GM19452 (cell line): ENCODE measurements at regions not wholly inside any gene's neighbourhood (a gene's known extent, or its start where the extent isn't known, plus 50 kb on each side); places are given as distances from the start of the nearest gene placed in this dataset.

ENCODE experiments used
- ATAC-seq: cut with Tn5 transposase; IDR thresholded peaks from one replicate; pipeline ENCODE4 v1.9.1; 2021; ENCODE audit not compliant: unreplicated experiment

DNA sequence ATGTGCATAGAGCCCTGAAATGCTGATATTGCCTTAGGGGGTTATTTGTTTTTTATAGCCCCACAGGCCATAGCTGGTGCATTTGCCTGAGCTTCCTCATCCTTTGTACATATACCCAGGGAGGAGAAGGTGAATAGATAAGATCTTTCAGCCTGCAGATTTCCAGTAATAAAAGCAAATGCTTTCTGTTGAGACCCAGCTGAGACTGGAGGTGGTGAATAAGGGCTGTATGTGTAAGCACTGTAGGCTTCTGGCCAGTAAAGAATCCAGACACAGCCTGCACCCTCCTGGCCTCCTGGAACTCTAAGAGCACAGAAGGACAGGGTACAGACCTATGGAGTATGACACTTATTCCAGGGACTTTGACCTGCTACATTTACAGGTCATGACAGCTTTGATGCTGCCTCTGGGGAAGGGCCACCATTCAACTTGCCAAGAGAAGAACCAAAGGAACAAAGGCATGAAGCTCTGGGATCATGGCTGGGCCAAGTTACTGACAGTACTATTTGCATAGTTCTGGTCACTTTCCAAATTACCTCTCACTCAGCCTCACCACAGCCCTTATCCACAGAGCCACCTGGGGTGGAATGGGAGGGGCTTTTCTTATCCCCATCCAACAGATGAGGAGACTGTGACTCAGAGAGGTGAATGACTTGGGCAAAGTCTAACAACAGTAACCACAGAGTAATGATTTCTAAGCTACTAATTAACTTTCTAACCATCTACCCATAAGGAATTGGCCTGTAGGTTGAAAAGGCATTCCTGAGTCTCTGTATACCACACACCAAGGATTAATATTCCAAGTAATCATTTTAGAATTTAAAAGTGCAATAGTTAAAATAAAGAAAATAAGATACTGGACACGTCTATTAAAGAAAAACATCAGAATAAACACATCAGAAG lies 604.5 kb upstream of the KLF4 start:
- no peak for ATAC-seq

DNA sequence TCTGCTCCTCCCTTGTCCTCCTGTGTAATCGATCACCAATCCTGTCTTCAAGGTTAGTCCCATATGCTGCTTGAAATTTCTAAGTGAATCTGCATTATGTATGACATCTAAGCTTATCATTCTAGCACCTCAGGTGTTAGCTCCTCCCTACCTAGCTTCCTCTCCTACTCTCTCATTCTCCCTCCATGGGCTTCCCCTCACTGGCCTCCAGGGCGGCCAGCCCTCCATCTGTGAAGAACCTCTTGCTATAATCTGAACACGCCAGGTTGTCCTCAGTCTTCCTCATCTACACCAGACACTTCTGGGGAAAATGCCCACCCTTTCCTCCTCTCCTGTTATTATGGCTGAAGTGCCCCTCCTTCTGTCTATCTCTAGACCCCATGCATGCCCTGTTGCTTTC lies 599.3 kb upstream of the KLF4 start:
- no peak for ATAC-seq

DNA sequence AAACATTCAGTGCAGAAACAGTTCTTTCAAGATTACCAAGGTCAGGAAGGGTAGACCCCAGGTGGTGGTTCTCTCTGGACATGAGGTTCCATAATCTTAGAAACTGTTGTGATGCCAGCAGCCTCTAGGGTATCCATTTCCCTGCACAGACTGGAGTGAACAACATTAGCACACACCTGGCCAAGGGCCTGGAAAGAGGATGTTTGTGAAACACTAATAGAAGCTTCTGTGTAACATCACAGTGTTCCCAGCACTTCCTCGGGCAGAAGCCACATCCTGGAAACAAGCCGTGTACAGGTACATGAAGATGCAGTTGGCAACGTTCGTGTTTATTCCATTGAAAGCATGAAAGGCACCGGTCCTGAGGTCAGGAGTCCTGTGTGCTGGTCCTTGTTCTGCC lies 598.2 kb upstream of the KLF4 start:
- no peak for ATAC-seq

DNA sequence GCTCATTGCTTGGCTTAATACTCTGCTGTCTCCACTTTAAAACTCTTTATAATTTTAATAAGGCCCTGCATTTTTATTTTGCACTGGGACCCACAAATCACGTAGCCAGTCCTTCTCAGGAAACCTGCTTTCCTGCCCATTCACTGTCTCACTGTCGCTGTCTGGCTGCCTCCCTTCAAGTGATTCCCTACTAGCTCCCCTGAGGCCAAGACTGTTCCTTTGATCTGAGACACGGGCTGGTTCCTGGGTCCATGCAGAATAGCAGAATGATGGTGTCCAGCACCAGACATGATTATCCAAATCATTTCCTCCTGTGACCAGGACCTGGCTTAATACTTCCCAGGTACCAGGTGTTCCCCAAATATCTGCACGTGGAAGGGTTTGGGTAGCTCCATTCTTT lies 597.1 kb upstream of the KLF4 start:
- no peak for ATAC-seq

DNA sequence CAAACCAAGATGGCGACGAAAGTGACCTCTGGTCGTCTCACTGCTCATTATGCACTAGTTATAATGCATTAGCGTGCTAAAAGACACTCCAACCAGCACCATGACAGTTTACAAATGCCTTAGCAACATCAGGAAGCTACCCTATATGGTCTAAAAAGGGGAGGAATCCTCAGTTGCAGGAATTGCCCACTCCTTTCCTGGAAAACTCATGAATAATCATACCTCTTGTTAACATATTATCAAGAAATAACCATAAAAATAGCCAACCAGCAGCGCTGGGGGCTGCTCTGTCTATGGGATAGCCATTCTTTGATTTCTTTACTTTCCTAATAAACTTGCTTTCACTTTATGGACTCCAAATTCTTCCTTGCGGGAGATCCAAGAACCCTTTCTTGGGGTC lies 595.7 kb upstream of the KLF4 start:
- no peak for ATAC-seq

DNA sequence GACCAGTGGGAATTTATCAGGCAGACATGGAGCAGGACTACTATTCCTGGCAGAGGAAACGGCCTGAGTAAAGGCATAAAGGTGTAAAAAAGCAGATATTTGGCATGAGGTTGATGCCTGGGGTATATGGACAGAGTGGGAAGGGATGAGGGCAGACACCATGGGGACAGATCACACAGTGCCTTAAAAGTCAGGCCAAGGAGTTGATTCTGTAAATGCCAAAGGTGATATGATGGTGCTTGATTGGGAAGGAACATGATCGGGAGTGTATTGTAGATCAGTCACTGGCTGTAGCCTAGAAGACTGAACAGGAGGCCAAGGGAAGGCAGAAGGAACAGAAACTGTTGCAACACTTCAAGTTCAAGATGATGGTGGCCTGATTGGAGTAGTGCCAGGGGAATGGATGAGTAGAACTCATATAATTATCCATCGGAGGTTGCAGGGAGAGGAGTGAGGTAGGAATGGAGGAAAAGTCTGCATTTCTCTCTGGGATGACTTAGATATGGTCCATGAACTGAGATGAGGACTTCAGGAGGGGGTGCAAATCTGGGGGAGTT lies 594.3 kb upstream of the KLF4 start:
- ATAC-seq, result no peak

DNA sequence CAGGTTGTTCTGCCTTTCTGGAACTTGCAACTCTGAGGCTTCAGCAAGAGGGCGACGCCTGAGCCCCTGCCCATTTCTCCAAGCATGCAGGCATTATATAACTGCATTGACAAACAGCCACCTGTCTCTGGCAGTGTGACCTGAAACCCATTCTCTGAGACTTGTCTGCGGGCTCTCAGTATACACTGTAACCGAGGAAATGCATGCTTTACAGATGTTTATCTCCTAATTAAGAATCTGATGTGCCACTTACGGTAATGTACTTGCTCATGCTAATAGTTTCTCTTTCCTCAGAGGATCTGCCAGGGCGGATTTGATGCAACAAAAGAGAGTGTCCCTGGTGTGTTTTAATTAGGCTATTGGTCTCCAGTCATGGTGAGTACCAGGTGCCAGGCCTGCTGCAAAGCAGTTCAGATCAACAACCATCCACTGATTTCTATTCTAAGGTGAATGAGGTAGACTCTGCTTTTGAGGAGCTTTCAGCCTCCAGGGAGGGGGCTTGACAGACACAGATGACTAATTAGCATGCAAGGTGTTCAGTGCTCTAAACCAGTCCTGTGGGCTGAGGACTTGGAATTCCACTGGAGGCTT lies 593.7 kb upstream of the KLF4 start:
- no peak for ATAC-seq

DNA sequence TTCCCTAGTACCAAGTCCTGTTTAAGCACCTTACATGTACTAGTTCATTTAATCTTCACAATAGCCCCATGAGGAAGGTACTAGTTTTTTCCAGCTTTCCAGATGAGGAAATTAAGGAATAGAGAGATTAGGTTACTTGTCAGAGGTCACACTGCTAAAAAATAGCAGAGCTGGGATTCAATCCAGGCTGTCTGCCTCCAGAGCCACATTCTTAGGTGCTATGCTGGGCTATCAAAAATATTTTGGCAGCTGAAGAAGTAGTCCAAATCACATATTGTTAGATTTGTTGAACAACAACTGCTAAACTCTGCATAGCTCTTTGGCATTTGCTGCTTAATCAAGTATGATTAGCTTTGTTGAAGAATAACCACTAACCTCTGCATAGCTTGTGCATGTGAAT lies 591.5 kb upstream of the KLF4 start:
- ATAC-seq, result no peak

DNA sequence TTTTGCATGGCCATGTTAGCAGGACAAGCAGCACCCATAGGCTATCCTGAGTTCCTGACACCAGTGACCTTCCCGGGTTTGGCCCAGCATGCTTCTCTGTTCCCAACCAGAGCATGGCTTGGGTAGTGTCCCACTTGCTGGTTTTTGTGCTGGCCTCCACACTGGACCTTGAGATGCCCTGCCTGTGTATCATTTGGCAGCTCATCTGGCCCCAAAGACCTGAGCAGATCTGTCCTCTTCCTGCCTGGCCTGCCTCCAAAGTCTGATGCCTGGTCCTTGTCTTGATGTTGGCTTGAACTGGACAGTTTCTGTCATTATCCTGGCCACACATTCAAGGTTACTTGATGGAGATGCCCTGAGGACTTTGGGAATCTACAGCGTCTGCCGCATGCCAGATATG lies 590.7 kb upstream of the KLF4 start:
- no peak for ATAC-seq

DNA sequence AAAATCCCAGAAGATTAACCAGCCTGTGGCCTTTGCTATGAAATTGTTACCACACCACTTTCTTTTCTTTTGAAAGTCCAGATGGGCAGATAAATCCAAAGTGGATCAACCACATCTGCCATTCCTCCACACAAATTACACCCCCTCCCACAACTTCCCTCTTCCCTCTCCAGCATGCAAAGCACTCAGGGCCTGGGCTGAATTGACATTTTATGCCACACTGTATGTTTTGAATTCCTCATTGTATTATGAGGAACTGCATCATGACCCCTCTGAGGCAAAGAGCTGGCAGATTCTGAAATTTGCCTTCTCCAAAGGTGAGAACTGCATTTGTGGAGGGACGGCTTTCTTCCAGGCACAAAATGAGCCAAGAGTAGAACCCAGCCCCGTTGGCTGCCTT lies 589.2 kb upstream of the KLF4 start:
- ATAC-seq, result no peak

DNA sequence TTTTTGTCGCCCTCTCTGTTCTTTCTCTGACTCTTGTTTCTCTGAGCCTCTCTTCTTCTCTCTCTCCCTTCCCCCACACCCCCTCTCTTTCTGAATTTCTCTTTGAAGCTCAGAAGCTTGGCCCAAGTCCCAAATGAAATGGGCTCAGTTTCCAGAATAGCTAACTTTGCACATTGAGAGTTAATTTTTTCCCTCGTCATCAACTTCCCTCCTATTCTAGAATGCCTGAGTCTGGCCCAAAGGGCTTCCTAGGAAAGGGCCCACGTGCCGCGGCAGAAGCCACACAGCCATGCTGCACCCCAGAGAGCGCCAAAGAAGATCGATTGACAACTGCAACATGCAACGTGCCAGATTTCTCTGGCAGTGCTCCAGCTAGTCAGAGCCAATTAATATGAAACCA lies 588.8 kb upstream of the KLF4 start:
- ATAC-seq, result no peak

DNA sequence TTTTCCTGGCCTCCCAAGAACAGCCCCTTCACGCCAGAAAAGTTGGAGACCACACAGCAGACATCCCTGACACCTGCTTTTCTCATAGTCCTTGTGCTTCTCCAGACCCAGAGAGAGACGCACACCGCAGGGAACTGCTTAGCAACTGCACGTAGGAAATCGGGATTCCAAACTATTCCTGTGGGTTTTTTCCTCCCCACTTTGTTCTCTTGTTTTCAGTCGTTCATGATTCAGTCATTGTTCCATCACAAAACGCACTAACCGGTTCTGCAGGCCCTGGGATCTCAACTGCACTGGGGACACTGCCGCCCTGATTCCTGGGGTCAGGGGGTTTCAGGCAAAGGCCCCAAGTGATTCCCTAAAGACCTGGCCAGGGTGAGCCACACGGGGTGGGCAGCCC lies 588.0 kb upstream of the KLF4 start:
- ATAC-seq, result no peak

DNA sequence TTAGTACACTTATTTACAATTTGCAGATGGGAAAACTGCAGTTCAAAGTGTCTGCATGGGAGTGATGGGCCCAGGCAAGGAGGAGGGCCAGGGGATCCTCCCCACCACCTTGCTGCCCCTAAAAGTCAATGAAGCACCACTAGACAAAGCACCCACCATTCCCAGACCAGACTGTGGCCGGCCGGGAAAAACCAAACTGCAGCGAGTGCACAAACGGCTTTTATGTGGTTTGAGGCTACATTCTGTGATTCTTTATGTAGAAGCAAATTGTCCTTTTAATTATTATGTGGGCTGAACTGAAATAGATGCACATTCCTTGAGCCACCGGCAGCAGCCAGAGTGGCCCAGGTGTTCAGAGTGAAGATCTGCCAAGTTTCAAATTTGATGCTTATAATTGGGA lies 585.3 kb upstream of the KLF4 start:
- no peak for ATAC-seq

DNA sequence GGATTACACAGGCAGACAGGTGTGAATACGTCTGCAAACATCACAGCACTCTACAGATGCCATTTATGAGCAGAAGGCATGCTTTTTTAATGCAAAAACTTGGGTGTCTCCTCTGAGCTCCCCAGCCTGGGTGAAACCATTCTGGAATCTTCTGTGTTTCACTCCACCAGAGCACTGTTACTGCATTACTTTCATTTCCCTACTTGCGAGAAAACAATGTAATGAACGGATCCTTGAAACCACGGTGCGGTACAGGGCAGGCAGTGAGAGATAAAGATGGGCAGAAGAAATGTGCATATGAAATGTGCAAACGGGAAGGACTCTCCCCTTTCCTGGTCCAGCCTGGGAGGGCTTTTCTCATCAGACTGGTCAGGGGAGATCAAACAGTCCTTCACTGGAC lies 584.3 kb upstream of the KLF4 start:
- no peak for ATAC-seq

DNA sequence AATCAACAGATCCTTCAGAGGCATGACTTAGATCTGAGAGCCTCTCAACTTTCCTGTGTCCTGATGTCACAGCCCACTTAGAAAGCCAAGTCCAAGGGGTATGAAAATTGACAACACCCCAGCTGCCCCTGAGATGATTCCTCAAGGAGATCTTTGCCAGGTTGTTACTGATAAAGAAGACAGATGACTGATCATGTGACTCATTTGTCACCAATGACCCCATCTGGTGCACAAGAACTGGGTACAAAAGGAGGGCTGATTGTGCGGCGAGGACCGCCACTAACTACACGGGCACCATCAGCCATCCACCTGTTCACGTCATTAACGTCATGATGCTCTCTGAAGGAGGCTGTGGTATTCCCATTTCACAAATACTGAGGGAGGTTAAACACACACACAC lies 583.2 kb upstream of the KLF4 start:
- no peak for ATAC-seq

DNA sequence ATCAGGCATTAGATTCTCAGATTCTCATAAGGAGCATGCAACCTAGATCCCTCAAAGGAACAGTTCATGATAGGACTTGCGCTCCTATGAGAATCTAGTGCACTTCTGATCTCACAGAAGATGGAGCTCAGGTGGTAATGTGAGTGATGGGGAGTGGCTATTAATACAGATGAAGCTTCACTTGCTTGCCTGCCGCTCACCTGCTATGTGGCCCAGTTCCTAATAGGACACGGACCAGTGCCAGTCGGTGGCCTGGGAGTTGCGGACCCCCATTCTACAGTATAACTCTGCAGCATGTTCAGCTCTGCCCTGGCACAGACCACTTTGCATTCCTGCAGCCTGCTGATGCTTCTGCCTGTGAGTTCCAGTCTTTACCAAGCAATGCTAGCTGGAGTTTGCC lies 581.3 kb upstream of the KLF4 start:
- no peak for ATAC-seq

DNA sequence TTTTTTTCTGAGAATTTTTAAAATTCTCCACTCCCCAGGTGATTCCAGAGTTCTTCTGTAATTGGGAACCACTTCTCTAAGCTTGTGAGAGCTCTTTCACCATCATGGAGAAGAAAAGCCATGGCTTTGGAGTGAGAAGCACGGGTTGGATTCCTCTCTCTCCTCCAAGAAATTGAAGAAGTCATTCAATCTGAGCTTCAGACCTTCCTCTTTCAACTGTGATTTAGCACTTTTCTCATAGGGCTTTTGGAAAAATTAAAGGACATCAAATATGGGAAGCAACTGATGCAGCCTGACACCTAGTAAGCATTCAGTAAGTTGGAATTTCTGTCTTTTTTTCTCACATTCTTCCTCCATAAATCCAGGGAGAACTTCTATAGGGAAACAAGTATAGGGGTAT lies 580.4 kb upstream of the KLF4 start:
- ATAC-seq, result no peak

DNA sequence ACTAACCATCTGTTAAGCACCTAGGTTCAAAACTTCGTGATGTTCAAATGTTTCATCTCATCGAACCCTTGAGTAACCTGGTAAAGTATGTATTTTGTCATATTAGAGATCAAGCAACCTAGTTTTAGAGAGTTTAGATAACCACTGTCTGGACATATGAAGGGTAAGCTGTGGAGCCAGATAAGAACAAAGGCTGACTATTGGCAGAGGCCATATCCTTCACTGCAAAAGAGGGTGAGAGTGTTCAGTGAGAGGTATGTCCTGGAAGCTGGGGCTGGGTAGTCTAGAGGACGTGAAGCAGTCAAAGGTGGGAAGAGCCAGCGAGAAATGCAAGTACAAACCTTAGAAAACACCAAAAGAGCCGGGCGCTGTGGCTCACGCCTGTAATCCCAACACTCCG lies 573.1 kb upstream of the KLF4 start:
- ATAC-seq, result no peak

DNA sequence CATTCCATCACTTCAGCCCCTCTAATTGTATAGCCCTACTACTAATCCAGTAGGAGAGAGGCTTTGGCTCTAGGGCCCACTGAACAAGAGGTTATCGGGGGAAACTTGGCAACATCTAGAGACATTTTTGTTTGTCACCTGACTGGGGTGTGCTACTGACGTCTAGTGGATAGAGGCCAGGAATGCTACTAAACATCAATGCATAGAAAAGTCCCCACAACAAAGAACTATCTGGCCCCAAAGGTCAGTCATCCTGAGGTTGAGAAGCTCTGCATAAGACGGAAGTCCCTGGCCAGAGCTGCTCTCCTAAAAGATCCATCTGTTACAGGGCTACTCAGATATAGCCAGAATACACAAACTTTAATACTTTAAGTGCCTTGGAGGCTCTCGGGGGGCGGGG lies 570.6 kb upstream of the KLF4 start:
- ATAC-seq, result no peak

DNA sequence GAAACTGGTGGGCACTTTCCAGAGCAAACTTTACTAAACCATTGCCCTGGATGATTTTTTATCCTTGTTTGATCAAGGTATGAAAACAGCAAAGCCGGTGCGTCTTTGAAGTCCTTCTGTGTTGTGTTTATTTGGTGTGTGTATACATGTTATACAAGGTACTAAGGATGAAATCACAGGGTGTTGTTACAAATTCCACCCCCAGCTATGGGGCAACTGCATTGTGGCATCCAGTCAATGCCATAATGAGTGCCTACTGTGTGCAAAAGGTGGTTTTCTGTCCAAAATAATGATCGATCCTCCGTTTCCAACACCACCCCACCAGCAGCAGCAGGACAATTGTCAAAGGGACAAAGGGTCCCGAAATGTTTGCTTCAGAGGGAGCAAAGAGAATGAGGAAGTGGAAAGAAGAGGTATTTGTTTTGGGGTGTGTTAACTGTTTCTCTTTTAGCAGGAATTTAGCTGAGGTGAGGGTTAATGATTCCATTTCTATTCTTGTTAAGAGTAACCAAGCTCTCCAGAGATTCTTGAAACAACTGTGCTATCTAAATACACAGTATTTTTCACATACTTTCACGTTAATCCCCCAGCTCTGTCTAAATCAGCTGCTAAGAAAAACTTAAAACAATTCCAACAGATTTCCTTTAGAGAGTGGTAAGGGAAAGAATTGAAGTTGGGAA lies 568.7 kb upstream of the KLF4 start:
- ATAC-seq, result no peak

DNA sequence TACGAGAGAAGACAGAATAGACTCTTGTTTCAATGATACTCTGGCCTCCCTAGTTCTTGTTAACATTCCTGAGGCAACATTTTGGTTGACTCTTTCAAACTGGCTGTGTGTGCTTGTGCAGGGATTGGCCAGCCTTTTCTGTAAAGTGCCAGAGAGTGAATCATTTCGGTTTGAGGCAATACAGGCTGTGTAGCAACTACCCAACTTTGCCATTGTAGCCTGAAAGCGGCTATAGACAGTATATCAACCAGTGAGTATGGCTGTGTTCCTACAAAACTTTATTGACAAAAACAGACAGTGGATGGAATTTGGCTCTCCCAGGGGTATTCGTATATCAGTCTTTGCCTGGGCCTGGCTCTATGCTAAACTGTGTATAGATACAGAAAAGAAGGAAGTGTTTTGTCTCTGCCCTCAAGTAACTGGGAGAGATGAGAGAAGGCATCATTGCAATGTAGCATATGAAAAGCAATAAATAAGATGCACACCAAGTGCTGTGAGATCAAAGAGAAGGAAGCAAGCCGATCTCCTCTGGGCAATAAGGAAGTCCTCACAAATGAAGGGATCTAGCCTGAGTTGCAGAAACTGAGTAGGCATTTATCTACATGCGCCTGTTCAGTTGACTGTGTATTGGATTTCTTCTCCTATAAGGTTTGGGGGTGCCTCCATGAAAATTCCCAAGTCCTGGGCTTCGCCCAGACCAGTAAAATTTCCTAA lies 568.0 kb upstream of the KLF4 start:
- ATAC-seq, result no peak
